ENCODE measurements at regions not wholly inside any gene's neighbourhood (a gene's known extent, or its start where the extent isn't known, plus 50 kb on each side); places are given as distances from the start of the nearest gene placed in this dataset.

- Mint-ChIP-seq H3K27me3 (peaks cover 19% of the 10 kb centered on the region), H3K4me1 (no peaks in the 10 kb centered on the region), H3K27ac (no peak overlapping the region), H3K4me3 (no peak overlapping the region), H3K9me3 (ENCODE audit: insufficient read depth) (no peaks in the 10 kb centered on the region)
- ChIA-PET CTCF (no interaction called here), POLR2A (no interaction called here)
- Histone ChIP-seq H3K9me3 (ENCODE audit: control extremely low read depth in 1 of 3, control insufficient read depth in 2 of 3, insufficient read depth in 1 of 3, low read length in 2 of 3) (no peaks in the 10 kb centered on the region), H3K9ac (ENCODE audit: low read length) (no peak overlapping the region), H3K4me2 (replicated peaks; ENCODE audit: low read depth, low read length, poor library complexity, severe bottlenecking) (no peak overlapping the region), H3K27ac (ENCODE audit: low read length in 2 of 2) (no peak overlapping the region), H2AFZ (ENCODE audit: insufficient read depth, low read depth, low read length, poor library complexity, severe bottlenecking) (no peak overlapping the region), H3K36me3 (replicated peaks in 1 of 2; ENCODE audit: control extremely low read depth in 1 of 2, control insufficient read depth in 1 of 2, extremely low read depth in 1 of 2, insufficient read depth in 2 of 2, low read length in 1 of 2) (no peaks in the 10 kb centered on the region), H3K79me2 (ENCODE audit: control insufficient read depth, insufficient read depth, low read length) (no peaks in the 10 kb centered on the region), H3K4me3 (ENCODE audit: control extremely low read depth in 1 of 5, extremely low read depth in 1 of 5, insufficient read depth in 1 of 5, low read depth in 2 of 5, low read length in 4 of 5) (no peak overlapping the region), H3K4me1 (ENCODE audit: control insufficient read depth in 2 of 2, insufficient read depth in 2 of 2, low read length in 2 of 2) (no peaks in the 10 kb centered on the region), H4K20me1 (ENCODE audit: control insufficient read depth, insufficient read depth, low read length, poor library complexity, severe bottlenecking) (no peaks in the 10 kb centered on the region), H3K27me3 (replicated peaks in 1 of 4; ENCODE audit: control extremely low read depth in 1 of 4, control insufficient read depth in 3 of 4, insufficient read depth in 4 of 4, low read length in 3 of 4) (peaks cover 0 to 3% (median 0%) of the 10 kb centered on the region in 4 experiments)
- TF ChIP-seq EZH2 (IDR thresholded peaks at IDR 0.05; ENCODE audit: borderline replicate concordance, insufficient read depth, low read depth, low read length, poor library complexity, severe bottlenecking) (no peak), CTCF (IDR thresholded peaks at IDR 0.05) (no peak)
- 98% methylated on average over 6 of the region's 6 CpGs for WGBS (ENCODE audit: insufficient coverage)
- ATAC-seq (ENCODE audit: low read depth) (no peak), DNase-seq (no peak)
- intact Hi-C loops (cut with micrococcal nuclease), result no loop called here
Measured at GRCh38 chr3:194961571-194961970, 275.9 kb downstream of the FAM43A start.

- H3K27me3 Mint-ChIP-seq, result peaks cover 24% of the 10 kb centered on the region
- CTCF ChIA-PET, result no interaction called here
- Histone ChIP-seq H3K9ac (ENCODE audit: low read length) (no peak overlapping the region), H3K4me2 (replicated peaks; ENCODE audit: low read depth, low read length, poor library complexity, severe bottlenecking) (no peak overlapping the region), H2AFZ (ENCODE audit: insufficient read depth, low read depth, low read length, poor library complexity, severe bottlenecking) (no peak overlapping the region), H3K27me3 (replicated peaks in 1 of 4; ENCODE audit: control extremely low read depth in 1 of 4, control insufficient read depth in 3 of 4, insufficient read depth in 4 of 4, low read length in 3 of 4) (peaks cover 0 to 3% (median 0%) of the 10 kb centered on the region in 4 experiments), H3K79me2 (ENCODE audit: control insufficient read depth, insufficient read depth, low read length) (no peaks in the 10 kb centered on the region), H3K9me3 (ENCODE audit: control extremely low read depth in 1 of 3, control insufficient read depth in 2 of 3, insufficient read depth in 1 of 3, low read length in 2 of 3) (no peaks in the 10 kb centered on the region), H3K4me1 (ENCODE audit: control insufficient read depth in 2 of 2, insufficient read depth in 2 of 2, low read length in 2 of 2) (no peaks in the 10 kb centered on the region), H3K36me3 (replicated peaks in 1 of 2; ENCODE audit: control extremely low read depth in 1 of 2, control insufficient read depth in 1 of 2, extremely low read depth in 1 of 2, insufficient read depth in 2 of 2, low read length in 1 of 2) (no peaks in the 10 kb centered on the region), H3K4me3 (ENCODE audit: control extremely low read depth in 1 of 5, extremely low read depth in 1 of 5, insufficient read depth in 1 of 5, low read depth in 2 of 5, low read length in 4 of 5) (no peak overlapping the region), H4K20me1 (ENCODE audit: control insufficient read depth, insufficient read depth, low read length, poor library complexity, severe bottlenecking) (no peaks in the 10 kb centered on the region), H3K27ac (ENCODE audit: low read length in 2 of 2) (no peak overlapping the region)
- no peaks in the 10 kb centered on the region for H3K9me3 Mint-ChIP-seq (ENCODE audit: insufficient read depth)
- H3K4me1 Mint-ChIP-seq, result no peaks in the 10 kb centered on the region
- ATAC-seq (ENCODE audit: low read depth), result no peak
- POLR2A ChIA-PET, result no interaction called here
- no peak overlapping the region for H3K4me3 Mint-ChIP-seq
- no peak overlapping the region for H3K27ac Mint-ChIP-seq
- TF ChIP-seq EZH2 (IDR thresholded peaks at IDR 0.05; ENCODE audit: borderline replicate concordance, insufficient read depth, low read depth, low read length, poor library complexity, severe bottlenecking) (no peak), CTCF (IDR thresholded peaks at IDR 0.05) (no peak)
- intact Hi-C loops (cut with micrococcal nuclease), result no loop called here
- DNase-seq, result no peak
- 95% methylated on average over 2 of the region's 2 CpGs for WGBS (ENCODE audit: insufficient coverage)
Measured at GRCh38 chr3:194962056-194962455, 276.4 kb downstream of the FAM43A start.

Data from B cell (primary cell).